HK-2 (cell line): ENCODE measurements at regions not wholly inside any gene's neighbourhood (a gene's known extent, or its start where the extent isn't known, plus 50 kb on each side); places are given as distances from the start of the nearest gene placed in this dataset.

Experiments
- DNase-seq: peaks from one replicate; pipeline ENCODE4 v3.0.0-alpha.2; 2018; ENCODE audit not compliant: unreplicated experiment

DNA sequence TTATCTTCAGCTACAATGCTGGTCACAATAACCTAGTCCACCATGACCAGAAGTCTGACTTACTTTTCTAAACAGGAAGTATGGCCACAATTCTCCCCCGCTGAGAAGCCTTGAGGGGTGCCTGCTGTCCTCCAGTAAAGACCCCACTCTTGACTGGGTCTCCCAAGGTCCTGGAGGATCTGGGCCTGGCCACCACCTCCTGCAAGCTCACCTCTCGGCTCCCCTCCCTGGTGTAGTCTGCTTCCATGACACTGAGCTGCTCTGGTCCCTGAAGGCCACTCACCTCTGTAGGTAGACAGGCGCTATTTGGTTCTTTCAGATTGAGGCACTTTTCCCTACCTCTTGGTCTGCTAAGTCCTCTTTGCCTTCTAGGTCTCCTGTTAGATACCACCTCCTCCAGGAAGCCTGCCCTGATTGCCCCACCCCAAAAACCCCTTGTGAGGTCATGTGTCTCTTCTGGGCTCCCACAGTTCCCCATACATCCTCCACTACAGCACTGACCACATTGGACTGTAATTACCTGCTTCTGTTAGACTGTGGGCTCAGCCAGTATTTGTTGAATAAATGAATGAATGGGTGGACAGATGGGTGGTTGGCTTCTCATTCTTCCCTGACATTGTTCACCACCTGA, 62.6 kb upstream of the IER5L start:
- DNase-seq: no peak

DNA sequence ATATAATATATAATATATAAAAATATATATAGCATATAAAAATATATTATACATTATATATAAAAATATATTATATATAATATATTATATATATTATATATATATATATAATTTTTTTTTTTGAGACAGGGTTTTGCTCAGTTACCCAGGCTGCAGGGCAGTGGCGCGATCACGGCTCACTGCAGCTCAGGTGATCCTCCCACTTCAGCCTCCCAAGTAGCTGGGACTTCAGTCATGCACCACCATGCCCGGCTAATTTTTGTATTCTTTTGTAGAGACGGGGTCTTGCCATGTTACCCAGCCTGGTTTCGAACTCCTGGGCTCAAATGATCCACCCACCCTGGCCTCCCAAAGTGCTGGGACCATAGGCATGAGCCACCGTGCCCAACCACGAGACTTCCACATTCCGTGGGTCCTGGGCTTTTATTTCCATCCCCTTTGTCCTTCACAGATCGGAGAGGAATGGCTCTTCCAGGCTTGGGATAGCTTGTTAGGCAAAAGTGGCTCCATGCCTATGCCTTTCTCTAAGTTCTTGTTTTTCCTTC, 62.0 kb upstream of the IER5L start:
- DNase-seq: no peak

DNA sequence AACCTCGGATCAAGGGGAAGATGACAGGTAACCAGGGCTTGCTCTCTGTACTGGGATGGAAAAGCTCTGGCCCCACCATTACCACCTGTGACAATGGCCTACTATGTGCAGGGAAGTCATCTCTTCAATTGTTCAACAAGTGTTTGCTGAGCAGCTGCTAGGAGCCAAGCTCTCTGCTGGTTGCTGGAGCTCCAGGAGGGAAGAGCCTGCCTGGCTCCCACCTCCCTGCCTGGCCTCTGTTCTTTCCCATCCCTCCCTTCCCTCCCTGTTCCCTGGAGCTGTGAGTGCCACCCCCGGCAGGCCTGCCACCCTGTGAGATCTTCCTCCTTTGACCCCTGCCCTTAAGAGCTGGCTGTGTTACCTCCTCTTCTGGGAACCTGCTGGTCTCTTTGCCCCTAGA, 59.7 kb upstream of the IER5L start:
- DNase-seq: no peak

DNA sequence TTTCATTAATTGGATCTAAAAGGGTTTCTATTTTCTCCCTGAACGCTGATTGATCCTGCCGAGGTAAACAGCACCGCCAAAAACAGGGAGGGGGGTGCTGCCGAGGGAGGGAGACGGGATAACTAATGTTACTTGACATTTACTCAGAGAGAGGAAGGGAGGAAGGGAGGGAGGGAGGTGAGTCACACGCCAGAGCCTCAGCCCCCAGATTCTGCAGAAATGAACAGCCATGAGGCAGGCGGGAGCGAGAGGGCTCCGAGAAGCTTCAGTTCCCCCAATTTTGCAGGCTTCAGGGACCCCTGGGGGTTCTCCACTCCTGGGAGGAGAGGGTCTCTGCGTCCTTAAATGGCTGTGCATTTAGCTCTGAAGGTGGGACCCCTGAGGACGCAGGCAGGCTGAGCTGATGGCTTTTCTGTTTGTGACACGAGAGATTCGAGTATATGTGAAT, 59.1 kb upstream of the IER5L start:
- DNase-seq: peak; percentile 26

DNA sequence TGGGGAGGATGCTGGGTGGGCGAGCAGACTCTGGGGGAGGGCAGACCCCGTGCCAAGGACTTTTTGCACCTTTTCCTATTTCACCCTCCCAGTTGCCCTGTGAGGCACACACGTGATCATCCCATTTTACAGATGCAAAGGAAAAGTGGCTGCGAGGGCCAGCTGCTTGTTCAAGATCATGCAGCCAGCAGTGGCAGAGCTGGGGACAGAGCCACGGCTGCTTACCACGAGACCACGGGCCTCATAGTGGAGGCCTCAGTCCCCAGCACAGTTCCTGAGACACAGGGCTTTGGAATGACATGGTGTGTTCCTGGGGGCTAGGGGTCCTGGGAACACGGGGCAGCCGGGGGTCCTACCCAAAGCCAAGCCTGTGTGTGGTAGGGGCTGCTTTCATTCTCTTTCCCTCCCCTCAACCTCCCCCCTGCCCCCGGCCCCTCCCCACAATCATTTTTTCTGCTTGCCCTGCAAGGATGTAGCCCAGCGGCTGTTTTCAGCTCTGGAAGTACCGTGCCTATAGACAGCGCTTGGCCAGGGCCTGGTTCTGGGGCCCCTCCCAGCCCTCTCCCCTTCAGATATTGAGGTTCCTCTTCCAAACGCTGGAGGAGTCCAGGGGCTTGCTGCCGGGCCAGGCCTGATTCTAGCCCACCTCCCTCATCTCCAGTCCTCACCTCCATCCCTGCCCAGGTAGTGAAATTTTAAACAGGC, 58.5 kb upstream of the IER5L start:
- DNase-seq: no peak

DNA sequence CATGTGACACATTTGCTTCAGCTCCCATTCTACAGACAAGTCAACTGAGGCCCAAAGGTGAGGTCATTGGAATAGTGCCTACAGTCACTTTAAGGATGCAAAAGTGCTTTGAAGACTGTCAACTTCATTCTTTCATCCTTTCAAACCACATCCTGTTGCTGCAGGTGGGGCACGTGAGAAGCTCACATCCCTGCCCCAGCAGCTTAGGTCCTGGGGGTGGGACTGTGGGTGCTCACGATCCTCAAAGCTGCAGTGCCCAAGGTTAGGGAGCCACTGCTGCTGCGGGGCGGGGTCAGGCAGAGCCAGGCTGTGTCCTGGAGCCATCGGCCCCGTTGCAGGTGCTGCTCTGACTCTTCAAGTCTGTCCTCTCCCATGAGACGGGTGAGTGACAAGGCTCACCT, 57.9 kb upstream of the IER5L start:
- no peak for DNase-seq

DNA sequence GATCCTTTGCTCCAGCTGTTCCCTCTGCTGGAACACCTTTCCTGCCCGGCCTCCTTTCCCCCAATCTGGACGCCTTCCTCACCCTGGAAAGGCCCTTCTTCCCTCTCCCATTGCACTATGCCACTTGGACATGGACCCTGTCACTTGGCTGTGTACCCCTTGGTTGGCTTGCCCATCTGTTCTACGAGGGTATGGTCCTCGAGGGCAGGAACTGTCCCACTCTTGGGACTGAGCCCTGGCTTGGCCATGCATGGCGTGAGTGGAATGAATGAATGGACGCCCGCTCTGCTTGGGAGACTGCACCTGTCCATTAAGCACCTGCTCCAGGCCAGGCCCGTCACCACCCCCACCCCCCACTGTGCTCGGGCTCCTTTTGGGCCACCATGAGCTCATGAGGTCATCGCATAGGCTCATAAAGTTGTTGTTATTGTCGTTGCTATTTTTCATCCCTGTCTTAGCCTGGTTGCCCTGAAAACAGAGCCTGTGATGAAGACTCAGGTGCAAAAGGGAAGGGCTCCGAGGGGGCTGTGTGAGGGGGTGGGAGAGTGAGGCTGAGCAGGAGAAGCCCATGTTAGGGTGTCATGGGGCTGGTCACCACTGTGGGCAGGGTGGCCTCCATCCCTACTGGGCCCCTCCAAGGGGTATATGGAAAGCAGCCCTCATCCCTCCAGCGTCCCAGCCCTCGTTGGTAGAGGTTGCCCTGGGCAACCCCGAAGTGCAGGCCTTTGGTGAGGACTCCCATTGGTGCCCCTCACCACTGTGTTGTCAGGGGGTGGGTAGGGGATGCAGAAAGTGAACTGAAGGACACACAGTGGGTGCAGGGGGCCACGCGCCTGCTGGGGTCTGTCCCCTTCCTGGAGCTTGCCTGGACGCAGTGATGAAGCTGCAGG, 57.2 kb upstream of the IER5L start:
- no peak for DNase-seq

DNA sequence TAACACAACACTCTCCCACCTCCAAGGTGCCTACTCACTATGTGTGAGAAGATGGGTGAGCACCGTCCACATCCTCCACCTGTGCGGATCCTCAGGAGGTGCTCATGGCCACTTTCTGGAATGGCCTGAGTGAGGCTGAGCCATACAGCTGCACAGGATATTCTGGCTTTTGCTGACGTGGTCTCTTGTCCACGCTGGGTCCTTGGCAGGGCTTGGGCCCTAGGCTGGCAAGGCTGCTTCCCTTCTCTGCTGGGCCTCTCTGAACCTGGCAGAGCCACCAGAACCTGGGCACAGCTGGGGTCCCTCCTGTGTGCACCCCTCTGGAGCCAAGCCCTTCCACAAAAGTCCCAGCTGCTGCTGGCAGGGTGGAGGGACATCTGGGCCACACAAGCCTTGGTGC, 56.4 kb upstream of the IER5L start:
- no peak for DNase-seq

DNA sequence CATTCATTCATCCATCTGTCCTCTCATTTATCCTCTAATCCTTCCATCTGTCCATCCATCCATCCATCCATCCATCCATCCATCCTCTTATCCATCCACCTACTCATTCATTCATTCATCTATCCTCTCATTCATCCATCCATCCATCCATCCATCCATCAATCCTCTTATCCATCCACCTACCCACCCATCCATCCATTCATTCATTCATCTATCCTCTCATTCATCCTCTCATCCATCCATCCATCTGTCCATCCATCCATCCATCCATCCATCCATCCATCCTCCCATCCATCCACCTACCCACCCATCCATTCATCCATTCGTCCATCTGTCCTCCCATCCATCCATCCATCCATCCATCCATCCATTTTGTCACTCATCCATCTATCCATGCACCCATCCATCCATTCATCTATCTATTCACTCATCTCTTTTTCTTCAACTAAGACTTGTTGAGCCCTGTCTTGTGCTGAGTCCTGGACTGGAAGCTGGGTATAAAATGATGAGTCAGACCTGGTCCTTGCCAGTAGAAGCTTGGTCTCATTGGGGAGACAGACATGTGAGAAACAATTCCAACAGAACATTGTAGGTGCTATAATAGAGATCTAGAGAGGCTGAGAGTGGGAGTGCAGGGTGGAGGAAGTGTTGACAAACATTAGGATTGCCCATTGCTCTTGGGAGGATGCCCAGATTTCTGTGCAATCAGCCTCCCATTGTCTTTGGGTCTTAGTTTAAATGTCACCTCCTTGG, 55.0 kb upstream of the IER5L start:
- DNase-seq: no peak

DNA sequence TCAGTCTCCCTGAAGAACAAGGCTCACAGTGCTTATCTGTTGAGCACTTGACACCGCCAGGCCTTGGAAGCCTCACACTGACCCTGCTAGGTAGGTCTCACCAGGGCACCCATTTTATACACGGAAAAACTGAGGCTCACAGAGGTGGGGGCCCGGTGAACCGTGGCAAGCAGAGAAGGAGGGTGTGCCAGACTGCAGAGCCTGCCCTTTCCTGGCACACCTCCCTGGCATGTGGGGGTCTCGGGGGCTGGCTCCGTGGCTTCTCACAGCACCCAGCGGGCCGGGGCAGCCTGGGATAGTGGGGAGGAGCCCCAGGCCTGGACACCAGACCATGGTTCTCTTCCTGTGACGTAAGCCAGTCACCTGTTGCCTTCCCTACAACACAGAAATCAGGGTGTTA, 53.7 kb upstream of the IER5L start:
- DNase-seq: no peak

DNA sequence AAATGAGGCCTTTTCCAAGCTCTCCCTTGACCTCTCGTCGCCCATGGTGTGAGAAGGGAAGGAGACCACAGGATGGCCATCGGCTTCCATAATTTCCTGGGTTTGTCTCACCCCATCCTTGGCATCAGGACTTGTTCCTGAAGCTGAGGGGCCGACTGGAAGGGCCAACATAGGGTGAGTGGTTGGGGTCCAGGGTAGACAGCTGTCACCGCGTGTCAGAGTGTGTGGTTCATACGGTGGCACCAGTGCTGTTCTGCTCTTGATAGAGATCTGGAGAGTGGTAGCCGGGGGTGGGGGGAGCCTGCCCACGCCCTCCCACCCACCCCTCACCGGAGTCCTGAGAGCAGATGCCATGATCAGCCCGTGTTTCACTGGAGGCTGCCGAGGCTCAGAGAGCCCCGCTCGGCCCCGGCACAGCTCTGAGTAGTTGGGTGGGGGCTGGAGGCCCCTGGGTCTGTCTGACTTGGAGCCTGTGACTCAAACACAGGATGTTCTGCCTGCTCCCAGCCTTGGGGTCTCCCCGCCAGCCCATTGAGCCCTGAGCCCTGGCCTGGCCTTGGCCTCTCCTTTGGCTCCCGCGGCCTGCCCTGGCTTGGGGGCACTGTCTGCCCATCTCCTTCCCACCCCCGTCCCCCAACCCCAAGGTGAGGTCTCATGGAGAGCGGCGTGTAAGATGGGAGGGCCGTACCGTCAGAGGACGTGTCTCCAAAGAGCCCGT, 53.1 kb upstream of the IER5L start:
- no peak for DNase-seq

DNA sequence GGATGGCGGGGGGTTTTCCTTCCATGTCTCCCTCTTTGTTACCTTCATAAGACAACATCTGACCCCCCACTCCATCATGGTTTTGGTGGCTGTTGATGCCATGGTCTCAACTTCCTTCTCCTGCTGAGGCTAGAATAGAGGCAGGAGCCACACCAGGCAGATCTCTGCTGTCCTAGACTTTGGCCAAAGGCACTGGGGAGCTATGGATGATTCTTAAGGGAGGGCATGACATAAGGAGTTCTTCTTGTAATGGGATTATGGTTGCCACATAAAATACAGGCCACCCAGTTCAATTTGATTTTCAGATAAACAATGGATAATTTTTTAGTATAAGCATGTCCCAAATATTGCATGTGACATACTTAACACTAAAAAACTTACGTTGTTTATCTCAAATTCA, 52.2 kb upstream of the IER5L start:
- DNase-seq: no peak
